ENCODE measurements at regions not wholly inside any gene's neighbourhood (a gene's known extent, or its start where the extent isn't known, plus 50 kb on each side); places are given as distances from the start of the nearest gene placed in this dataset.

DNA sequence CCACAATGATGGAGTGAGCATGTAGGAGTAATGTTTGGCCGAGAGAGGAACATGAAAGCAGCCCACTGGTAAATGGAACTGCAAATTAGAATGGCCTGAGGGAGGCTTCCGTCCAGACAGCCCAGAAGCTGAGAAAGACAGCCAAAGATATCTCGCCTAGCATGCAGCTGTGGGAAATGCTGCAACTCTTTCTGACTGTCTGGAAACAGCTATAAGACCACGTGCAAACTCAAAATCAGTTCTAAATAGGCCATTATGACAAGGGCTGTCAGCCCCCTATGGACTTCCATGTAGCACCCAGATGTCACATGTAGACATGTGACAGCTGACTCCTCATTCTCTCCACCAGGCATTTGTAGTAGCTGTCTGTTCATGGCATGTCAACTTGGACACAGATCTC is 62.9 kb upstream of the ATP1A1 start:
- CTCF ChIA-PET (ENCODE audit: low intra/inter-chr PET ratio, low total read pairs), result no interaction called here
- Histone ChIP-seq H3K36me3 (replicated peaks in 1 of 2; ENCODE audit: control insufficient read depth in 1 of 2, insufficient read depth in 2 of 2, low read length in 2 of 2) (no peaks in the 10 kb centered on the region), H4K20me1 (ENCODE audit: insufficient read depth, low read length) (no peaks in the 10 kb centered on the region), H3K4me2 (ENCODE audit: low read depth, low read length) (no peak overlapping the region), H3K4me3 (replicated peaks in 1 of 3; ENCODE audit: insufficient read depth in 1 of 3, low read depth in 2 of 3, low read length in 3 of 3) (no peak overlapping the region), H3K9ac (ENCODE audit: insufficient read depth, low read depth, low read length) (no peak overlapping the region), H3K79me2 (ENCODE audit: insufficient read depth, low read length) (no peaks in the 10 kb centered on the region), H3K27ac (ENCODE audit: extremely low read length, insufficient read depth, low read length) (no peak overlapping the region), H3K4me1 (ENCODE audit: insufficient read depth, low read length) (peaks cover 79% of the 10 kb centered on the region), H2AFZ (ENCODE audit: low read length) (no peak overlapping the region), H3K9me3 (ENCODE audit: low read length) (no peaks in the 10 kb centered on the region), H3K27me3 (ENCODE audit: control insufficient read depth in 1 of 2, insufficient read depth in 2 of 2, low read length in 2 of 2) (no peaks in the 10 kb centered on the region)
- intact Hi-C loops (cut with micrococcal nuclease; ENCODE audit: unreplicated experiment) (no loop called here), in situ Hi-C loops (cut with HindIII; ENCODE audit: extremely low pct_ligation_motif_present, low pct_unique_long_range_greater_than_20kb) (no loop called here)
- ATAC-seq (no peak), FAIRE-seq (no peak), DNase-seq (ENCODE audit: low spot score) (no peak)
- POLR2A ChIA-PET, result no interaction called here
- TF ChIP-seq NRL (CRISPR knock-in tag; IDR thresholded peaks at IDR 0.05; ENCODE audit: borderline replicate concordance) (no peak), KMT2A (CRISPR knock-in tag; IDR thresholded peaks at IDR 0.05) (no peak), TSC22D2 (CRISPR knock-in tag; IDR thresholded peaks at IDR 0.05; ENCODE audit: borderline replicate concordance) (no peak)
- TF ChIP-seq, protein P1, sequence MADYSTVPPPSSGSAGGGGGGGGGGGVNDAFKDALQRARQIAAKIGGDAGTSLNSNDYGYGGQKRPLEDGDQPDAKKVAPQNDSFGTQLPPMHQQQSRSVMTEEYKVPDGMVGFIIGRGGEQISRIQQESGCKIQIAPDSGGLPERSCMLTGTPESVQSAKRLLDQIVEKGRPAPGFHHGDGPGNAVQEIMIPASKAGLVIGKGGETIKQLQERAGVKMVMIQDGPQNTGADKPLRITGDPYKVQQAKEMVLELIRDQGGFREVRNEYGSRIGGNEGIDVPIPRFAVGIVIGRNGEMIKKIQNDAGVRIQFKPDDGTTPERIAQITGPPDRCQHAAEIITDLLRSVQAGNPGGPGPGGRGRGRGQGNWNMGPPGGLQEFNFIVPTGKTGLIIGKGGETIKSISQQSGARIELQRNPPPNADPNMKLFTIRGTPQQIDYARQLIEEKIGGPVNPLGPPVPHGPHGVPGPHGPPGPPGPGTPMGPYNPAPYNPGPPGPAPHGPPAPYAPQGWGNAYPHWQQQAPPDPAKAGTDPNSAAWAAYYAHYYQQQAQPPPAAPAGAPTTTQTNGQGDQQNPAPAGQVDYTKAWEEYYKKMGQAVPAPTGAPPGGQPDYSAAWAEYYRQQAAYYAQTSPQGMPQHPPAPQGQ (CRISPR knock-in tag; IDR thresholded peaks at IDR 0.05; ENCODE audit: borderline replicate concordance), result no peak
- WGBS (ENCODE audit: low lambda C conversion rate), result 73% methylated on average over 4 of the region's 4 CpGs
- no TSS peak for BruUV-seq (replicated peaks)

DNA sequence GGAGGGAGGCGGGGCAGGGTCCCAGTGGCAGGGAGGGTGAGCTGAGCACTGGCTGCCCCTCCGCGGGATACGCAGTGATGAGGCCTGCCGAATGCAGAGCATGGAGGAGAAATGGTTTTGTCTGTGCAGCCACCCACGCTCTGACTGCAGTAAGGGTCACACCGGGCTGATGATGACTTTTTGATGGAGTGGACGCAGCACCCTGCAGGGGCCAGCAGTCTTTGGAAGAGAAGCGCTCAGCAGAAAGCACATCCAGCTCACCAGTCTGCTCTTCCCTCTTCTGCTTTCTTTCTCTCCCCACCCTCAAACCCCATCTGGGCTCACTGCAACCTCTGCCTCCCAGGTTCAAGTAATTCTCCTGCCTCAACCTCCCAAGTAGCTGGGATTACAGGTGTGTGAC is 61.9 kb upstream of the ATP1A1 start:
- ATAC-seq, result no peak
- Histone ChIP-seq H3K9me3 (ENCODE audit: low read length) (no peaks in the 10 kb centered on the region), H3K27ac (ENCODE audit: extremely low read length, insufficient read depth, low read length) (no peak overlapping the region), H2AFZ (ENCODE audit: low read length) (no peak overlapping the region), H3K4me3 (replicated peaks in 1 of 3; ENCODE audit: insufficient read depth in 1 of 3, low read depth in 2 of 3, low read length in 3 of 3) (no peak overlapping the region), H3K4me2 (ENCODE audit: low read depth, low read length) (no peak overlapping the region; the same call in 1 of the 2 replicates), H3K79me2 (ENCODE audit: insufficient read depth, low read length) (no peaks in the 10 kb centered on the region), H3K9ac (ENCODE audit: insufficient read depth, low read depth, low read length) (no peak overlapping the region), H3K4me1 (ENCODE audit: insufficient read depth, low read length) (peaks cover 86% of the 10 kb centered on the region), H3K27me3 (ENCODE audit: control insufficient read depth in 1 of 2, insufficient read depth in 2 of 2, low read length in 2 of 2) (no peaks in the 10 kb centered on the region), H3K36me3 (replicated peaks in 1 of 2; ENCODE audit: control insufficient read depth in 1 of 2, insufficient read depth in 2 of 2, low read length in 2 of 2) (no peaks in the 10 kb centered on the region), H4K20me1 (ENCODE audit: insufficient read depth, low read length) (no peaks in the 10 kb centered on the region)
- intact Hi-C loops (cut with micrococcal nuclease; ENCODE audit: unreplicated experiment) (no loop called here), in situ Hi-C loops (cut with HindIII; ENCODE audit: extremely low pct_ligation_motif_present, low pct_unique_long_range_greater_than_20kb) (no loop called here)
- CTCF ChIA-PET (ENCODE audit: low intra/inter-chr PET ratio, low total read pairs), result no interaction called here
- BruUV-seq (replicated peaks), result no TSS peak
- no peak for DNase-seq (ENCODE audit: low spot score)
- POLR2A ChIA-PET, result interaction anchor here (1.2 kb wide), 1 partner anchor 165 kb away, joined by 7 read pairs; no protein-coding TSS in a partner anchor
- no peak for FAIRE-seq
- WGBS (ENCODE audit: low lambda C conversion rate), result 83% methylated on average over 8 of the region's 9 CpGs
- TF ChIP-seq ZNF264 (CRISPR knock-in tag; IDR thresholded peaks at IDR 0.05) (no peak), NCOA5 (CRISPR knock-in tag; IDR thresholded peaks at IDR 0.05) (no peak), KAT8 (CRISPR knock-in tag; IDR thresholded peaks at IDR 0.05) (no peak), NAIF1 (CRISPR knock-in tag; IDR thresholded peaks at IDR 0.05; ENCODE audit: borderline replicate concordance) (no peak), FOXO1 (CRISPR knock-in tag; IDR thresholded peaks at IDR 0.05) (no peak), GZF1 (CRISPR knock-in tag; IDR thresholded peaks at IDR 0.05) (no peak), RXRA (CRISPR knock-in tag; IDR thresholded peaks at IDR 0.05) (no peak), AGO1 (IDR thresholded peaks at IDR 0.05; ENCODE audit: low read depth, low read length, poor library complexity, severe bottlenecking) (no peak), ZNF3 (CRISPR knock-in tag; IDR thresholded peaks at IDR 0.05) (no peak), ZNF761 (CRISPR knock-in tag; conservative IDR thresholded peaks at IDR 0.05) (no peak), ZNF816 (CRISPR knock-in tag; IDR thresholded peaks at IDR 0.05; ENCODE audit: borderline replicate concordance) (no peak), ZNF841 (CRISPR knock-in tag; IDR thresholded peaks at IDR 0.05; ENCODE audit: borderline replicate concordance) (no peak), PHB2 (IDR thresholded peaks at IDR 0.05; ENCODE audit: partially characterized antibody) (no peak), SETDB1 (CRISPR knock-in tag; IDR thresholded peaks at IDR 0.05; ENCODE audit: borderline replicate concordance) (no peak)
- TF ChIP-seq, protein P2, sequence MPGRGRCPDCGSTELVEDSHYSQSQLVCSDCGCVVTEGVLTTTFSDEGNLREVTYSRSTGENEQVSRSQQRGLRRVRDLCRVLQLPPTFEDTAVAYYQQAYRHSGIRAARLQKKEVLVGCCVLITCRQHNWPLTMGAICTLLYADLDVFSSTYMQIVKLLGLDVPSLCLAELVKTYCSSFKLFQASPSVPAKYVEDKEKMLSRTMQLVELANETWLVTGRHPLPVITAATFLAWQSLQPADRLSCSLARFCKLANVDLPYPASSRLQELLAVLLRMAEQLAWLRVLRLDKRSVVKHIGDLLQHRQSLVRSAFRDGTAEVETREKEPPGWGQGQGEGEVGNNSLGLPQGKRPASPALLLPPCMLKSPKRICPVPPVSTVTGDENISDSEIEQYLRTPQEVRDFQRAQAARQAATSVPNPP (CRISPR knock-in tag; IDR thresholded peaks at IDR 0.05), result no peak
